ENCODE measurements at regions not wholly inside any gene's neighbourhood (a gene's known extent, or its start where the extent isn't known, plus 50 kb on each side); places are given as distances from the start of the nearest gene placed in this dataset.

GRCh38 chr4:28488021-28488420, 1627.4 kb downstream of the STIM2 start:
- H3K27ac Mint-ChIP-seq (ENCODE audit: unreplicated experiment) = no peak overlapping the region
- H3K4me3 ChIP-seq (ENCODE audit: insufficient read depth, low read depth, low read length) = no peak overlapping the region

DNA sequence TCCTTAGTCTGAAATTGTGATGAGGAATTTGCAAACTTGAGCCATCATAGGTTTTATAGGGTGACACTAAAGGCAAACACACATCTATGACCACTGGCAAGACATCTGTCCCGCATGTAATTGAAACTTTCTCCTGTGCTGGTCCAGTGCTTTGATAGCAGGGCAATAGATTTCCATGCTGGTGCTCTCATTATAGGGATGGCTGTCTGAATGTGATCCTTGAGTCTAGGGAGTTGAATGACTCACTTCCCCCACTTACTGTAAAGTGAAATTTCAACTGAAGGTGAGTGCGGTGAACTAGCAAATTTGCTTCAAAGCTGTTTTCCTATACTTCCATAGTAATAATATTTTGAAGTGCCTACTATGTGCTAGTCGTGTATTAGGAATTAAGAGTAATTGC, 1630.0 kb downstream of the STIM2 start:
- Mint-ChIP-seq H3K36me3 (ENCODE audit: low read depth, unreplicated experiment) (no peaks in the 10 kb centered on the region), H3K9me3 (ENCODE audit: unreplicated experiment) (peaks cover 2% of the 10 kb centered on the region), H3K27me3 (ENCODE audit: low read depth, unreplicated experiment) (no peaks in the 10 kb centered on the region), H3K4me1 (ENCODE audit: low read depth, unreplicated experiment) (no peaks in the 10 kb centered on the region), H3K27ac (ENCODE audit: unreplicated experiment) (no peak overlapping the region), H3K4me3 (ENCODE audit: unreplicated experiment) (no peak overlapping the region)
- Histone ChIP-seq H2AFZ (ENCODE audit: low read depth, low read length) (no peak overlapping the region), H3K79me2 (ENCODE audit: insufficient read depth, low read length) (no peaks in the 10 kb centered on the region), H3K9me3 (ENCODE audit: insufficient read depth, low read depth, low read length) (no peaks in the 10 kb centered on the region), H3K27ac (ENCODE audit: low read depth, low read length) (no peak overlapping the region), H3K4me3 (ENCODE audit: insufficient read depth, low read depth, low read length) (no peak overlapping the region), H3K36me3 (ENCODE audit: insufficient read depth, low read length) (no peaks in the 10 kb centered on the region), H3K4me1 (ENCODE audit: insufficient read depth, low read length) (no peaks in the 10 kb centered on the region), H3K27me3 (ENCODE audit: insufficient read depth, low read length) (no peaks in the 10 kb centered on the region), H4K20me1 (ENCODE audit: insufficient read depth, low read length) (no peaks in the 10 kb centered on the region), H3K9ac (ENCODE audit: low read length) (no peak overlapping the region), H3K4me2 (ENCODE audit: low read length) (no peak overlapping the region)
- FAIRE-seq = no peak
- TF ChIP-seq, protein P1, sequence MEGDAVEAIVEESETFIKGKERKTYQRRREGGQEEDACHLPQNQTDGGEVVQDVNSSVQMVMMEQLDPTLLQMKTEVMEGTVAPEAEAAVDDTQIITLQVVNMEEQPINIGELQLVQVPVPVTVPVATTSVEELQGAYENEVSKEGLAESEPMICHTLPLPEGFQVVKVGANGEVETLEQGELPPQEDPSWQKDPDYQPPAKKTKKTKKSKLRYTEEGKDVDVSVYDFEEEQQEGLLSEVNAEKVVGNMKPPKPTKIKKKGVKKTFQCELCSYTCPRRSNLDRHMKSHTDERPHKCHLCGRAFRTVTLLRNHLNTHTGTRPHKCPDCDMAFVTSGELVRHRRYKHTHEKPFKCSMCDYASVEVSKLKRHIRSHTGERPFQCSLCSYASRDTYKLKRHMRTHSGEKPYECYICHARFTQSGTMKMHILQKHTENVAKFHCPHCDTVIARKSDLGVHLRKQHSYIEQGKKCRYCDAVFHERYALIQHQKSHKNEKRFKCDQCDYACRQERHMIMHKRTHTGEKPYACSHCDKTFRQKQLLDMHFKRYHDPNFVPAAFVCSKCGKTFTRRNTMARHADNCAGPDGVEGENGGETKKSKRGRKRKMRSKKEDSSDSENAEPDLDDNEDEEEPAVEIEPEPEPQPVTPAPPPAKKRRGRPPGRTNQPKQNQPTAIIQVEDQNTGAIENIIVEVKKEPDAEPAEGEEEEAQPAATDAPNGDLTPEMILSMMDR (IDR thresholded peaks at IDR 0.05; ENCODE audit: insufficient read depth, low read depth, low read length) = no peak
- no peak for TF ChIP-seq EZH2 (IDR thresholded peaks at IDR 0.05; ENCODE audit: insufficient read depth, low read length)
- DNase-seq (ENCODE audit: low read depth) = peak; percentile 1

More at GRCh38 chr4:28488021-28488420, 1627.4 kb downstream of the STIM2 start:
- Mint-ChIP-seq H3K36me3 (ENCODE audit: low read depth, unreplicated experiment) (no peaks in the 10 kb centered on the region), H3K9me3 (ENCODE audit: unreplicated experiment) (peaks cover 2% of the 10 kb centered on the region), H3K4me3 (ENCODE audit: unreplicated experiment) (no peak overlapping the region), H3K27me3 (ENCODE audit: low read depth, unreplicated experiment) (no peaks in the 10 kb centered on the region), H3K4me1 (ENCODE audit: low read depth, unreplicated experiment) (no peaks in the 10 kb centered on the region)
- FAIRE-seq = no peak
- Histone ChIP-seq H3K79me2 (ENCODE audit: insufficient read depth, low read length) (no peaks in the 10 kb centered on the region), H3K27ac (ENCODE audit: low read depth, low read length) (no peak overlapping the region), H3K9me3 (ENCODE audit: insufficient read depth, low read depth, low read length) (no peaks in the 10 kb centered on the region), H3K4me2 (ENCODE audit: low read length) (no peak overlapping the region), H3K27me3 (ENCODE audit: insufficient read depth, low read length) (no peaks in the 10 kb centered on the region), H3K36me3 (ENCODE audit: insufficient read depth, low read length) (no peaks in the 10 kb centered on the region), H4K20me1 (ENCODE audit: insufficient read depth, low read length) (no peaks in the 10 kb centered on the region), H3K9ac (ENCODE audit: low read length) (no peak overlapping the region), H3K4me1 (ENCODE audit: insufficient read depth, low read length) (no peaks in the 10 kb centered on the region), H2AFZ (ENCODE audit: low read depth, low read length) (no peak overlapping the region)
- TF ChIP-seq, protein P1 (IDR thresholded peaks at IDR 0.05; ENCODE audit: insufficient read depth, low read depth, low read length) = no peak
- no peak for TF ChIP-seq EZH2 (IDR thresholded peaks at IDR 0.05; ENCODE audit: insufficient read depth, low read length)
- DNase-seq (ENCODE audit: low read depth) = no peak

- FAIRE-seq (no peak), DNase-seq (ENCODE audit: low read depth) (no peak)
- Histone ChIP-seq H3K9me3 (ENCODE audit: insufficient read depth, low read depth, low read length) (no peaks in the 10 kb centered on the region), H3K4me1 (ENCODE audit: insufficient read depth, low read length) (no peaks in the 10 kb centered on the region), H2AFZ (ENCODE audit: low read depth, low read length) (no peak overlapping the region), H3K36me3 (ENCODE audit: insufficient read depth, low read length) (no peaks in the 10 kb centered on the region), H3K27me3 (ENCODE audit: insufficient read depth, low read length) (no peaks in the 10 kb centered on the region), H3K4me2 (ENCODE audit: low read length) (no peak overlapping the region), H3K27ac (ENCODE audit: low read depth, low read length) (no peak overlapping the region), H3K9ac (ENCODE audit: low read length) (no peak overlapping the region), H3K79me2 (ENCODE audit: insufficient read depth, low read length) (no peaks in the 10 kb centered on the region), H4K20me1 (ENCODE audit: insufficient read depth, low read length) (no peaks in the 10 kb centered on the region), H3K4me3 (ENCODE audit: insufficient read depth, low read depth, low read length) (no peak overlapping the region)
- no peak overlapping the region for H3K27ac Mint-ChIP-seq (ENCODE audit: unreplicated experiment)
- H3K36me3 Mint-ChIP-seq (ENCODE audit: low read depth, unreplicated experiment) = no peaks in the 10 kb centered on the region
- H3K4me1 Mint-ChIP-seq (ENCODE audit: low read depth, unreplicated experiment) = peaks cover 2% of the 10 kb centered on the region
- H3K9me3 Mint-ChIP-seq (ENCODE audit: unreplicated experiment) = no peaks in the 10 kb centered on the region
- TF ChIP-seq EZH2 (IDR thresholded peaks at IDR 0.05; ENCODE audit: insufficient read depth, low read length) = no peak
- TF ChIP-seq, protein P1 (IDR thresholded peaks at IDR 0.05; ENCODE audit: insufficient read depth, low read depth, low read length) = no peak
- H3K4me3 Mint-ChIP-seq (ENCODE audit: unreplicated experiment) = no peak overlapping the region
- H3K27me3 Mint-ChIP-seq (ENCODE audit: low read depth, unreplicated experiment) = no peaks in the 10 kb centered on the region
Observed at GRCh38 chr4:28505064-28505463, 1644.4 kb downstream of the STIM2 start.

Measured in astrocyte (in vitro differentiated cells and primary cell).